Esophagus squamous epithelium (tissue), 5 donors: ENCODE measurements at regions not wholly inside any gene's neighbourhood (a gene's known extent, or its start where the extent isn't known, plus 50 kb on each side); places are given as distances from the start of the nearest gene placed in this dataset.

Experiments used
- DNase-seq: peaks from one replicate; lab custom pipeline; 2025; lab: John Stamatoyannopoulos, UW
- H3K27ac ChIP-seq, 4 donors: fragments of 200-600 bp; sonication (generic); one replicate each; pipeline ENCODE4 v1.5.1; 2016 to 2019; ENCODE audit warnings: mild to moderate bottlenecking in 1 of 4
- H3K27me3 ChIP-seq, 4 donors: fragments of 200-600 bp; sonication (generic); 1 replicate in 3 of 4; 2 replicates in 1 of 4; pipeline versions ENCODE4 v1.5.1 to v1.6.0; 2017 to 2021; ENCODE audit warnings: antibody characterized with exemption in 1 of 4
- H3K36me3 ChIP-seq, 3 donors: fragments of 200-600 bp; sonication (generic); one replicate each; pipeline ENCODE4 v1.5.1; 2016 to 2019
- H3K4me1 ChIP-seq, 3 donors: fragments of 200-600 bp; sonication (generic); one replicate each; pipeline ENCODE4 v1.5.1; 2017 to 2019
- H3K4me3 ChIP-seq, 4 donors: fragments of 200-600 bp; sonication (generic); 1 replicate in 3 of 4; 2 replicates in 1 of 4; pipeline ENCODE4 v1.5.1; 2016 to 2019; ENCODE audit warnings: mild to moderate bottlenecking in 2 of 4, moderate library complexity in 1 of 4
- H3K9me3 ChIP-seq, 3 donors: fragments of 200-600 bp; sonication (generic); one replicate each; pipeline ENCODE4 v1.5.1; 2016 to 2019
- POLR2A ChIP-seq, 4 donors: fragments of 450-650 bp; IDR thresholded peaks; one replicate each; pipeline ENCODE4 v1.6.1; 2017; ENCODE audit warnings: antibody characterized with exemption in 4 of 4, mild to moderate bottlenecking in 4 of 4, moderate library complexity in 3 of 4
- WGBS, 2 donors: methylation state at CpG; one replicate each; pipeline ENCODE4 v1.1.5; 2018; 5-methylcytosine and 5-hydroxymethylcytosine counted together
- intact Hi-C: fragments of 100-400 bp; cut with DNase I; formaldehyde crosslinking; loops from one replicate; pipeline ENCODE4 v1.15.0; 2022
- TF ChIP-seq, protein P1 (sequence below), 6 experiments: fragments of 450-650 bp in 4 of 6; fragments of 200-600 bp in 2 of 6; sonication (generic) in 2 of 6; IDR thresholded peaks; one replicate each; pipeline ENCODE4 v1.5.1; 2016 to 2019; ENCODE audit warnings: antibody characterized with exemption in 6 of 6, mild to moderate bottlenecking in 4 of 6, moderate library complexity in 4 of 6
- donor health status: DM: yes; HTN: yes; CAD: no.

DNA sequence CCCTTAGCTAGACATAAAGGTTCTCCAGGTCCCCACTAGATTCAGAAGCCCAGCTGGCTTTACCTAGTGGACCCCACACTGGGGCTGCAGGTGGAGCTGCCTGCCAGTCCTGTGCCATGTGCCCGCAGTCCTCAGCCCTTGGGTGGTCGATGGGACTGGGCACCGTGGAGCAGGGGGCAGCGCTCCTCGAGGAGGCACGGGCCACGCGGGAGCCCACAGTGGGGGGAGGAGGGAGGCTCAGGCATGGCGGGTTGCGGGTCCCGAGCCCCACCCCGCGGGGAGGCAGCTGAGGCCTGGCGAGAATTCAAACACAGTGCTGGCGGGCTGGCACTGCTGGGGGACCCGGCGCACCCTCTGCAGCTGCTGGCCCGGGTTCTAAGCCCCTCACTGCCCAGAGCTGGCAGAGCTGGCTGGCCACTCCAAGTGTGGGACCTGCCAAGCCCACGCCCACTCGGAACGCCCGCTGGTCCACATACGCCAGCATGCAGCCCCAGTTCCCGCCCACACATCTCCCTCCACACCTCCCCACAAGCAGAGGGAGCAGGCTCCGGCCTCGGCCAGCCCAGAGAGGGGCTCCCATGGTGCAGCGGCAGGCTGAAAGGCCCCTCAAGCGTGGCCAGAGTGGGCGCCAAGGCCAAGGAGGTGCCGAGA is 119.7 kb upstream of the NRXN1 start:
- WGBS, 2 donors = 100% methylated on average over 3 of the region's 30 CpGs; no CpG with 5 or more reads in 1 of the 2 donors
- DNase-seq = no peak
- Histone ChIP-seq H3K9me3 (peaks cover 0 to 8% (median 0%) of the 10 kb centered on the region in 3 donors), H3K4me3 (no peak overlapping the region), H3K27ac (no peak overlapping the region), H3K4me1 (no peaks in the 10 kb centered on the region), H3K27me3 (no peaks in the 10 kb centered on the region), H3K36me3 (no peaks in the 10 kb centered on the region)
- no peak for TF ChIP-seq POLR2A (IDR thresholded peaks at IDR 0.05)
- TF ChIP-seq, protein P1, sequence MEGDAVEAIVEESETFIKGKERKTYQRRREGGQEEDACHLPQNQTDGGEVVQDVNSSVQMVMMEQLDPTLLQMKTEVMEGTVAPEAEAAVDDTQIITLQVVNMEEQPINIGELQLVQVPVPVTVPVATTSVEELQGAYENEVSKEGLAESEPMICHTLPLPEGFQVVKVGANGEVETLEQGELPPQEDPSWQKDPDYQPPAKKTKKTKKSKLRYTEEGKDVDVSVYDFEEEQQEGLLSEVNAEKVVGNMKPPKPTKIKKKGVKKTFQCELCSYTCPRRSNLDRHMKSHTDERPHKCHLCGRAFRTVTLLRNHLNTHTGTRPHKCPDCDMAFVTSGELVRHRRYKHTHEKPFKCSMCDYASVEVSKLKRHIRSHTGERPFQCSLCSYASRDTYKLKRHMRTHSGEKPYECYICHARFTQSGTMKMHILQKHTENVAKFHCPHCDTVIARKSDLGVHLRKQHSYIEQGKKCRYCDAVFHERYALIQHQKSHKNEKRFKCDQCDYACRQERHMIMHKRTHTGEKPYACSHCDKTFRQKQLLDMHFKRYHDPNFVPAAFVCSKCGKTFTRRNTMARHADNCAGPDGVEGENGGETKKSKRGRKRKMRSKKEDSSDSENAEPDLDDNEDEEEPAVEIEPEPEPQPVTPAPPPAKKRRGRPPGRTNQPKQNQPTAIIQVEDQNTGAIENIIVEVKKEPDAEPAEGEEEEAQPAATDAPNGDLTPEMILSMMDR (IDR thresholded peaks at IDR 0.05) = no peak
- intact Hi-C loops = no loop called here

DNA sequence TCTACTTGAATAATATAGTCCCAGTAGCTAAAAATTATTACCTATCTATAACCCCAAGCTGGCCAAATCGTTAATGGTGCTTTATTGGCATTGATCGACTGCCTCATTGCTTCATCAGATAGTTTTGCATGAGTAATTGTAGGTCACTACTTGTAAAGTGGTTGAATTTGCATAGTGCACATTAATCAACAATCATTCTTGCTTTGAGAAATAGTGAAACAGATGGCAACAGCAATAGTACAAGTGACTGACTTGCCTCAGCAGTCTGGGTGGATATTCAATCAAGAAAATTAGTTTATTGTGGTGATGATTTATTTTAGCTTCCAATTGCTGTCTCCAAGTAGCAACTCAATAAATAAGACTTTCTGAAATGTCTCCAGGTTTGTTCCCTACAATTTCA is 117.8 kb upstream of the NRXN1 start:
- Histone ChIP-seq H3K27ac (no peak overlapping the region), H3K36me3 (no peaks in the 10 kb centered on the region), H3K4me3 (no peak overlapping the region), H3K4me1 (no peaks in the 10 kb centered on the region), H3K9me3 (peaks cover 0 to 8% (median 0%) of the 10 kb centered on the region in 3 donors), H3K27me3 (no peaks in the 10 kb centered on the region)
- TF ChIP-seq, protein P1 (IDR thresholded peaks at IDR 0.05) = no peak
- TF ChIP-seq POLR2A (IDR thresholded peaks at IDR 0.05) = no peak
- intact Hi-C loops = no loop called here
- no peak for DNase-seq
- WGBS, 2 donors = 80 to 94% methylated on average over 2 of the region's 2 CpGs

DNA sequence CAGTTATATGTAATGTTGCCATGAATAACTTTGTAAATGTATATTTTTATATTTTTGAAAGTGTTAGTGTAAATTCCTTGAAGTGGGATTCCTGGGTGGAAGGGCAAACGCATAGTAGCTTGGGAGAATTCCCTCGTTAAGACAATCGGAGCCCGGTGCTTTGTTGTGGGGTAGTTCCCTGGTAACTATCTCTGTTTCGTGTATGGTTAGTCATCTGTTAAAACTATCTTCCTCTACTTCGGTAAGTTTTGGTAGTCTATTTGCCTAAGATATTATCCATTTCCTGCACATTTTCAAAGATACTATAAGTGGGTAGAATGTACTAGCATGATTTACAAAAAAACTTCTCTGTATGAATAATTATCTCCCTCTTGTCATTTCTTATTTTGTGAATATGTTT is 113.8 kb upstream of the NRXN1 start:
- no peak overlapping the region for H3K4me3 ChIP-seq
- no peak for TF ChIP-seq POLR2A (IDR thresholded peaks at IDR 0.05)
- TF ChIP-seq, protein P1 (IDR thresholded peaks at IDR 0.05) = no peak
- H3K27me3 ChIP-seq = no peaks in the 10 kb centered on the region
- H3K27ac ChIP-seq = no peak overlapping the region
- 69 to 81% methylated on average over 6 of the region's 6 CpGs for WGBS, 2 donors
- H3K36me3 ChIP-seq = no peaks in the 10 kb centered on the region
- no peak for DNase-seq
- intact Hi-C loops = no loop called here
- no peaks in the 10 kb centered on the region for H3K9me3 ChIP-seq
- H3K4me1 ChIP-seq = no peaks in the 10 kb centered on the region

DNA sequence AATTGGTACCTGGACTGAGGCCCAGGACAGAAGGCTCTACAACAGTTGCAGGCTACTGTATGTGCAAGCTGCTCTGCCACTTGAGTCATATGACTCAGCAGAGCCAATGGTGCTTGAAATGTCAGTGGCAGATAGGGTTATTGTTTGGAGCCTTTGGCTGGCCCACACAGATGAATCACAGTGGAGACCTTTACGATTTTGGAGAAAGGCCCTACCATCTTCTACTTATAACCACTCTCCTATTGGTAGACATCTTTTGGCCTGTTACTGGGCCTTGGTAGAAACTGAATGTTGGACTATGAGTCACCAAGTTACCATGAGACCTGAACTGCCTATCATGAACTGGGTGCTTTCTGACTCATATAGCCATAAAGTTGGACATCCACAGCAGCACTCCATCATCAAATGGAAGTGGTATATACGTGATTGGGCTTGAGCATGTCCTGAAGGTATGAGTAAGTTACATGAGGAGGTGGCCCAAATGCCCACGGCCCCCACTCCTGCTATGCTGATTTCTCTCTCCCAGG is 88.9 kb upstream of the NRXN1 start:
- DNase-seq = no peak
- 60 to 85% methylated on average over 2 to 3 of the region's 3 CpGs for WGBS, 2 donors

DNA sequence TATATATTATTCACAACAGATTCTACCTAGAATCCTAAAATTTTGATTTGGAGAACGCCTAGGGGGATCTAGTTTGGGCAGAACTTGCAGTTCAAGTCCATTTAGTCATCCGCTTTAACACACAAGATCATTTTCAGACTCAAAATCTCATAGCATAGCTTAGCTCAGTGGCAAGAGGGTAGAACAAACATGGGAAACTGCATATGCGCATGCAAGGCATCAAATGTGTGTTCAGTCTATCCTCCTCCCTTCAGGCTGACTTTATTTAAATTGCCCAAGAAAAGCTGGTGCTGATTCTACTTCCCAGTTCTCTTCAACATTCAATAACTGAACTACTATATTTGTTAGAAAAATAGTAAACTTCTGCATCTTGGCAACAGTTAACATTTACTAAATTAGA is 79.6 kb upstream of the NRXN1 start:
- TF ChIP-seq, protein P1 (IDR thresholded peaks at IDR 0.05) = no peak
- TF ChIP-seq POLR2A (IDR thresholded peaks at IDR 0.05) = no peak
- intact Hi-C loops = no loop called here
- Histone ChIP-seq H3K4me3 (no peak overlapping the region), H3K27ac (no peak overlapping the region), H3K27me3 (no peaks in the 10 kb centered on the region), H3K4me1 (no peaks in the 10 kb centered on the region), H3K9me3 (no peaks in the 10 kb centered on the region), H3K36me3 (no peaks in the 10 kb centered on the region)
- DNase-seq = no peak
- WGBS, 2 donors = 81 to 96% methylated on average over 3 of the region's 3 CpGs

More for the DNA sequence above, 88.9 kb upstream of the NRXN1 start:
- H3K9me3 ChIP-seq = no peaks in the 10 kb centered on the region
- no peak overlapping the region for H3K27ac ChIP-seq
- no peaks in the 10 kb centered on the region for H3K36me3 ChIP-seq
- H3K27me3 ChIP-seq = no peaks in the 10 kb centered on the region
- TF ChIP-seq POLR2A (IDR thresholded peaks at IDR 0.05) = no peak
- TF ChIP-seq, protein P1 (IDR thresholded peaks at IDR 0.05) = no peak
- intact Hi-C loops = no loop called here
- no peaks in the 10 kb centered on the region for H3K4me1 ChIP-seq
- no peak overlapping the region for H3K4me3 ChIP-seq
